Kidney epithelial cell (primary cell): ENCODE measurements at regions not wholly inside any gene's neighbourhood (a gene's known extent, or its start where the extent isn't known, plus 50 kb on each side); places are given as distances from the start of the nearest gene placed in this dataset.

Experiments
- DNase-seq: peaks from one replicate; pipeline ENCODE4 v3.0.0-alpha.2; 2010; ENCODE audit warnings: low read depth
- H3K27me3 ChIP-seq: 2 replicates; pipeline ENCODE4 v1.6.0; 2011; ENCODE audit warnings: low read length; ENCODE audit not compliant: control insufficient read depth, insufficient read depth
- H3K36me3 ChIP-seq: 2 replicates; pipeline ENCODE4 v1.5.1; 2011; ENCODE audit warnings: low read length; ENCODE audit not compliant: control insufficient read depth, insufficient read depth
- H3K4me3 ChIP-seq: 2 replicates; pipeline ENCODE4 v1.5.1; 2011; ENCODE audit warnings: low read depth, mild to moderate bottlenecking, control low read depth, low read length
- TF ChIP-seq, protein P1 (sequence below): IDR thresholded peaks from 2 replicates; pipeline ENCODE4 v1.5.1; 2011; ENCODE audit warnings: mild to moderate bottlenecking, moderate library complexity, low read length, control low read depth, inconsistent platforms; ENCODE audit not compliant: insufficient read depth, poor library complexity, severe bottlenecking

DNA sequence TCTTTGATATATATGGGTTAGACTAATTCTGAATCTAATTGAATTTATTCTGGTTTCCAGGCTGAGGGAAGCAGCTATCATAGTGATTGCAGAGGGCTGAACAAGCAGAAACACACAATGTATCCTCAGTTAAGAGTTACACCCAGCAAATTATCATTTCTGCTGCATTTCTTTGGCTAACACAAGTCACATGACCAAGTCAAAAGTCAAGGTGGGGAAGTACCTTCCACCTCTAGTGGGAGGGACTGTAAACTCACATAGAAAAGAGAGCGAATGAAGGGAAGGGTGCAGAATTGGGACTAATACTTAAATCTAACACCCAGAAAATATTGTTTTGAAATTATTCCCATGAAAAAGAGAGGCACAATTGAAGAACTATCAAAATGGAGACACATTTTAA lies 719.7 kb upstream of the MMS22L start:
- Histone ChIP-seq H3K36me3 (no peaks in the 10 kb centered on the region), H3K27me3 (no peaks in the 10 kb centered on the region), H3K4me3 (no peak overlapping the region)
- DNase-seq = no peak
- TF ChIP-seq, protein P1, sequence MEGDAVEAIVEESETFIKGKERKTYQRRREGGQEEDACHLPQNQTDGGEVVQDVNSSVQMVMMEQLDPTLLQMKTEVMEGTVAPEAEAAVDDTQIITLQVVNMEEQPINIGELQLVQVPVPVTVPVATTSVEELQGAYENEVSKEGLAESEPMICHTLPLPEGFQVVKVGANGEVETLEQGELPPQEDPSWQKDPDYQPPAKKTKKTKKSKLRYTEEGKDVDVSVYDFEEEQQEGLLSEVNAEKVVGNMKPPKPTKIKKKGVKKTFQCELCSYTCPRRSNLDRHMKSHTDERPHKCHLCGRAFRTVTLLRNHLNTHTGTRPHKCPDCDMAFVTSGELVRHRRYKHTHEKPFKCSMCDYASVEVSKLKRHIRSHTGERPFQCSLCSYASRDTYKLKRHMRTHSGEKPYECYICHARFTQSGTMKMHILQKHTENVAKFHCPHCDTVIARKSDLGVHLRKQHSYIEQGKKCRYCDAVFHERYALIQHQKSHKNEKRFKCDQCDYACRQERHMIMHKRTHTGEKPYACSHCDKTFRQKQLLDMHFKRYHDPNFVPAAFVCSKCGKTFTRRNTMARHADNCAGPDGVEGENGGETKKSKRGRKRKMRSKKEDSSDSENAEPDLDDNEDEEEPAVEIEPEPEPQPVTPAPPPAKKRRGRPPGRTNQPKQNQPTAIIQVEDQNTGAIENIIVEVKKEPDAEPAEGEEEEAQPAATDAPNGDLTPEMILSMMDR = no peak

- H3K4me3 ChIP-seq = no peak overlapping the region
- no peaks in the 10 kb centered on the region for H3K36me3 ChIP-seq
- DNase-seq = no peak
- H3K27me3 ChIP-seq = no peaks in the 10 kb centered on the region
- TF ChIP-seq, protein P1 = no peak
Observed at GRCh38 chr6:98014442-98015201, 731.6 kb upstream of the MMS22L start.

DNA sequence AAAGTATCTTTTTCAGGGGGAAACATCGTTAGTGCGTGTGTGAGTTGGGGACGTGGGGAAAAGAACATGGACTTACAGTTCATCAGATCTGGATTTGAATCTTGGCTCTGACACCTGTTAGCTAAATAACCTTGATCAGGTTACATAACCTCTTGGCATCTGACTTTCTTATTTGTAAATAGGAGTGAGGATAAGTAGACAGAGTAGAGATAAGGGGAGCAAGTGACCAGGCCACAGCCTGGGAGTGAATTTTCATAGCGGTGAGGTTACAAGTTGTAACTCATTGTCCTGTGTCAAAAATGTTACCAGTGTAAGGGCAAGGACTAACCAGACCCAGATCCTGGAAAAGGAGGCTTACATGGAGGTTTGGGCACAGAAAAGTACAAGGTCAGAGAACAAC lies 733.5 kb upstream of the MMS22L start:
- no peaks in the 10 kb centered on the region for H3K27me3 ChIP-seq
- DNase-seq = no peak
- TF ChIP-seq, protein P1 = no peak
- no peak overlapping the region for H3K4me3 ChIP-seq
- no peaks in the 10 kb centered on the region for H3K36me3 ChIP-seq

- TF ChIP-seq, protein P1 = no peak
- H3K36me3 ChIP-seq = no peaks in the 10 kb centered on the region
- H3K27me3 ChIP-seq = no peaks in the 10 kb centered on the region
- DNase-seq = no peak
- H3K4me3 ChIP-seq = no peak overlapping the region
Observed at GRCh38 chr6:98020222-98020621, 737.2 kb upstream of the MMS22L start.

DNA sequence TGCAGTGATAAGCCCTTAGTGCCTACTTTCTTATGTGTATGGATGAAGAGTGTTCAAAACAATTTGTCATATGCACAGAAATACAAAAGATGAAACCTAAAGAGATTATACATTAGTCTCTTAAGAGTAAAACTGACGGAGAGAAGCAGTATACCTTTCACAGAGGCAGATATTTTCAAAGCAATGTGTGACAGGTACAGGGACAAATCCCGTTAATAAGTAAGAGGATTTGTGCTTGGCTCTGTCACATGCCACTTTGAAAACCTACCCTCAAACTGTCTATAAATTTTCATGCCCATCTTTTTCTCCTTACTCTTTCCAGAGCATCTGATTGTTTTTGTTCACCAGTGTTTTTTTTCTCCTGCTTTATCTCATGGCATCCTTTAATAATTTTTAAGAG lies 741.3 kb upstream of the MMS22L start:
- Histone ChIP-seq H3K36me3 (no peaks in the 10 kb centered on the region), H3K27me3 (no peaks in the 10 kb centered on the region), H3K4me3 (no peak overlapping the region)
- no peak for DNase-seq
- TF ChIP-seq, protein P1 = no peak

DNA sequence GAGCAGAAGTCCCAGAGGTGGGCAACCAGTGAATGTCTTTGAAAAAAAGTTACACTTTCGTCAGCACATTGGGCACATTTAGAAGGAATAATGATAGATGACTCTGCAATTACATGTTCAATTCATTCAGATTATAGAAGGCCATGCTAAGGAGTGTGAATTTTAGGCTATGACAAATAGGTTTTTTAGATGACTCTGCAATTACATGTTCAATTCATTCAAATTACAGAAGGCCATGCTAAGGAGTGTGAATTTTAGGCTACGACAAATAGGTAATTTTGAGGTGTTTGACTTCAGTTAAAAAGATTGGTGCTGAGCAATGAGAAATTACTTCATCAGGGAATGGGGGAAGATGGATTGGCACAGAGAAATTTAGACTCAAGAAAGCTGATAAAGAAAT lies 744.9 kb upstream of the MMS22L start:
- TF ChIP-seq, protein P1 = no peak
- H3K27me3 ChIP-seq = no peaks in the 10 kb centered on the region
- no peak overlapping the region for H3K4me3 ChIP-seq
- DNase-seq = no peak
- no peaks in the 10 kb centered on the region for H3K36me3 ChIP-seq
